Psoas muscle (tissue), 7 donors: ENCODE measurements at regions not wholly inside any gene's neighbourhood (a gene's known extent, or its start where the extent isn't known, plus 50 kb on each side); places are given as distances from the start of the nearest gene placed in this dataset.

Experiments used
- ATAC-seq, 4 donors: fragments of 200-7000 bp; cut with Tn5 transposase; one replicate each; pipeline ENCODE4 v1.9.1; 2020; ENCODE audit warnings: moderate library complexity in 3 of 4, mild to moderate bottlenecking in 2 of 4
- DNase-seq, 2 donors: peaks; one replicate each; pipeline ENCODE4 v3.0.0-alpha.2; 2020
- H3K27ac ChIP-seq: fragments of 200-600 bp; one replicate; pipeline ENCODE4 v1.8.0; 2022
- H3K27me3 ChIP-seq, 3 donors: fragments of 200-600 bp in 1 of 3; one replicate each; pipeline versions ENCODE4 v1.6.1 to v1.8.0; 2013 to 2022; ENCODE audit warnings: low read length in 2 of 3, mild to moderate bottlenecking in 2 of 3, moderate library complexity in 1 of 3; ENCODE audit not compliant: insufficient read depth in 3 of 3
- H3K36me3 ChIP-seq, 2 donors: fragments of 200-600 bp in 1 of 2; one replicate each; pipeline versions ENCODE4 v1.6.1 to v1.8.0; 2013 to 2022; ENCODE audit warnings: low read depth in 1 of 2, mild to moderate bottlenecking in 1 of 2, moderate library complexity in 1 of 2; ENCODE audit not compliant: insufficient read depth in 1 of 2
- H3K4me1 ChIP-seq: fragments of 200-600 bp; one replicate; pipeline ENCODE4 v1.8.0; 2022
- H3K4me3 ChIP-seq: fragments of 200-600 bp; one replicate; pipeline ENCODE4 v1.8.0; 2022; ENCODE audit warnings: mild to moderate bottlenecking
- H3K9me3 ChIP-seq: fragments of 200-600 bp; one replicate; pipeline ENCODE4 v1.8.0; 2022
- CTCF ChIP-seq: fragments of 200-600 bp; IDR thresholded peaks from one replicate; pipeline ENCODE4 v1.8.0; 2022; ENCODE audit warnings: antibody characterized with exemption
- WGBS, 3 donors: extraction: QIAGEN DNeasy Blood & Tissue Kit; methylation state at CpG; one replicate each; pipeline versions ENCODE4 v1.1.6 to v1.1.7; 2013; 5-methylcytosine and 5-hydroxymethylcytosine counted together
- intact Hi-C, 2 donors: fragments of 100-400 bp; cut with DNase I; formaldehyde crosslinking; loops; one replicate each; pipeline versions ENCODE4 v1.11.0 to v1.14.2; 2022
- donor health status: healthy with polysubstance abuse.
- donor health status: DM: no; HTN: no; CAD: no; lungs with moderate emphysema.
- donor health status: Bipolar disorder and iron deficiency.
- donor health status: healthy.
- donor health status: DM: yes; HTN: yes; CAD: no.
- donor health status: DM: no; HTN: no; CAD: no.
- donor health status: DM: yes; HTN: yes; CAD: no.

- no peak overlapping the region for H3K27ac ChIP-seq
- no peaks in the 10 kb centered on the region for H3K4me1 ChIP-seq
- H3K9me3 ChIP-seq, result no peaks in the 10 kb centered on the region
- no peak for DNase-seq
- TF ChIP-seq CTCF, result no peak
- no peaks in the 10 kb centered on the region for H3K36me3 ChIP-seq
- intact Hi-C loops, result no loop called here
- WGBS, 3 donors, result 42 to 49% (median 45%) methylated on average over 4 of the region's 4 CpGs
- no peak overlapping the region for H3K4me3 ChIP-seq
- no peaks in the 10 kb centered on the region for H3K27me3 ChIP-seq
- no peak for ATAC-seq
Observed at GRCh38 chr3:162073422-162073975, 576.9 kb downstream of the OTOL1 start.

GRCh38 chr3:162077108-162077507 is 580.5 kb downstream of the OTOL1 start:
- 74 to 81% (median 78%) methylated on average over 3 of the region's 3 CpGs for WGBS, 3 donors

GRCh38 chr3:162082516-162082915 is 585.9 kb downstream of the OTOL1 start:
- Histone ChIP-seq H3K27me3 (no peaks in the 10 kb centered on the region), H3K4me1 (no peaks in the 10 kb centered on the region), H3K27ac (no peak overlapping the region), H3K9me3 (no peaks in the 10 kb centered on the region), H3K4me3 (no peak overlapping the region), H3K36me3 (no peaks in the 10 kb centered on the region)
- intact Hi-C loops, result no loop called here
- WGBS, 3 donors, result 75 to 85% (median 77%) methylated on average over 5 of the region's 5 CpGs
- DNase-seq, result no peak
- TF ChIP-seq CTCF, result no peak
- no peak for ATAC-seq

More at GRCh38 chr3:162077108-162077507, 580.5 kb downstream of the OTOL1 start:
- no peaks in the 10 kb centered on the region for H3K36me3 ChIP-seq
- no peak overlapping the region for H3K4me3 ChIP-seq
- no peaks in the 10 kb centered on the region for H3K4me1 ChIP-seq
- ATAC-seq, result no peak
- H3K27ac ChIP-seq, result no peak overlapping the region
- H3K9me3 ChIP-seq, result no peaks in the 10 kb centered on the region
- no peak for TF ChIP-seq CTCF
- intact Hi-C loops, result no loop called here
- no peak for DNase-seq
- no peaks in the 10 kb centered on the region for H3K27me3 ChIP-seq

- no peaks in the 10 kb centered on the region for H3K9me3 ChIP-seq
- no peak overlapping the region for H3K27ac ChIP-seq
- no peaks in the 10 kb centered on the region for H3K27me3 ChIP-seq
- DNase-seq (no peak), ATAC-seq (no peak)
- H3K36me3 ChIP-seq, result no peaks in the 10 kb centered on the region
- TF ChIP-seq CTCF, result no peak
- intact Hi-C loops, result no loop called here
- 57 to 79% (median 65%) methylated on average over 3 of the region's 3 CpGs for WGBS, 3 donors
- no peaks in the 10 kb centered on the region for H3K4me1 ChIP-seq
- no peak overlapping the region for H3K4me3 ChIP-seq
Observed at GRCh38 chr3:162087361-162087760, 590.8 kb downstream of the OTOL1 start.

GRCh38 chr3:162092751-162093150 is 596.1 kb downstream of the OTOL1 start:
- Histone ChIP-seq H3K36me3 (no peaks in the 10 kb centered on the region), H3K27ac (no peak overlapping the region), H3K9me3 (no peaks in the 10 kb centered on the region), H3K27me3 (no peaks in the 10 kb centered on the region), H3K4me1 (no peaks in the 10 kb centered on the region), H3K4me3 (no peak overlapping the region)
- intact Hi-C loops, result no loop called here
- ATAC-seq (no peak), DNase-seq (no peak)
- WGBS, 3 donors, result 55 to 71% (median 61%) methylated on average over 3 of the region's 3 CpGs
- TF ChIP-seq CTCF, result no peak
